SK-N-MC (cell line): ENCODE measurements at regions not wholly inside any gene's neighbourhood (a gene's known extent, or its start where the extent isn't known, plus 50 kb on each side); places are given as distances from the start of the nearest gene placed in this dataset.

ENCODE experiments used
- EZH2 ChIP-seq: fragments of 200-600 bp; sonication (generic); IDR thresholded peaks from one replicate; pipeline ENCODE4 v1.6.1; 2017; ENCODE audit warnings: antibody characterized with exemption
- POLR2AphosphoS5 ChIP-seq: IDR thresholded peaks from 2 replicates; pipeline ENCODE4 v1.6.1; 2012; ENCODE audit warnings: mild to moderate bottlenecking, low read depth, low read length, borderline replicate concordance

DNA sequence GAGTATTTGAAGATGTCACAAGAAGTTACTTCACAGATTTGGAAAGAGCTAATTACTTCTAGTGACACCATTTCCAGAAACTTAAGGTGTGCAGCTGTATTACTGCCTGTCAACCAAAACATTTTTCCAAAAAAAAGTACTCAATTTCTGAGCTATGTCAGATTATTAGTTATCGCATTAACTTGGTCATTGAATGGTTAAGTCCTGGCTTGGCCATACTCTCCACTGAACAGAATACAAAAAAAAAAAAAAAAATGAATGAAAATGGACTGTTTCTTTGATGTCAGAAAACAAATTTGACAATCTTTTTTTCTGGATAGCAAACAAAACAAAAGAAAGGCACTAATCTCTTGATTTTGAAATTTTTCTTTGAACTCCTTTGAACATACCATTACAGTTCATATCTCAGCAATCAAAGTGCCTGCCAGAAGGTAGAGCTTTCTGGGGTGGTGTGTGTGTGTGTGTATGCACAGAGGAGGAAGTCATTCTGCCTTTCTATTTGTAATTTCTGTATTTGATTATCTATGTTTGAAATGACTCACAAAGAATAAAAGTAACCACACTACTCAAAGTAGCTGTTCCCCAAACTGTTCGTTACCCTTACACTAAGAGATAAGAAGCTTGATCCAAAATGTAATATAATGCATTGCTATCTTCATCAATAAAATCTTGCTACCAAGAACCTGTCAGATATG, 210.8 kb upstream of the FUT9 start:
- no peak for TF ChIP-seq POLR2AphosphoS5
- no peak for TF ChIP-seq EZH2
